Dedifferentiated amniotic fluid mesenchymal stem cell (primary cell): ENCODE measurements at regions not wholly inside any gene's neighbourhood (a gene's known extent, or its start where the extent isn't known, plus 50 kb on each side); places are given as distances from the start of the nearest gene placed in this dataset.
"Not testable (repeated sequence)": the region's sequence is repeated elsewhere in the genome, so short reads cannot be mapped to it uniquely, and the experiment has no call there.

Experiments used
- DNase-seq: peaks from one replicate; pipeline ENCODE4 v3.0.0-alpha.2; 2016; ENCODE audit errors: extremely low spot score

DNA sequence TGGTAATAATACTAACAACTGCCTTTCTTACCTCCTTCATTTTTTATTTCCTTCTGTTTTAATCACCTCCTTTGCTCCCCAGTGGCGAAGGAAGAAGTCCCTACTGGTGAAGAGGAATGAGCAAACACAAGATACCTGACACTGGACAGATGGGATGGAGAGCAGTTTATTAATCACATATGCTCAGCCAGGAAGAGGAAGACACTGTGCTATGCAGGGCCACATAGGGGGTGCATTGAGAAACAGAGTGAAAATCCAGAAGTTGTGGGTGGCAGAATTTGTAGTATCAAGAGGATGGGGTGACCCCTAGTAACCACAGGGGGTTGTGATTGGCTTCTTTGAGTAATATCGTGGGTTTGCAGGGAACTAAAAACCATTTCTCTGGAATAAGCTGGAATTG lies 1041.9 kb downstream of the OTOL1 start:
- DNase-seq = no peak

DNA sequence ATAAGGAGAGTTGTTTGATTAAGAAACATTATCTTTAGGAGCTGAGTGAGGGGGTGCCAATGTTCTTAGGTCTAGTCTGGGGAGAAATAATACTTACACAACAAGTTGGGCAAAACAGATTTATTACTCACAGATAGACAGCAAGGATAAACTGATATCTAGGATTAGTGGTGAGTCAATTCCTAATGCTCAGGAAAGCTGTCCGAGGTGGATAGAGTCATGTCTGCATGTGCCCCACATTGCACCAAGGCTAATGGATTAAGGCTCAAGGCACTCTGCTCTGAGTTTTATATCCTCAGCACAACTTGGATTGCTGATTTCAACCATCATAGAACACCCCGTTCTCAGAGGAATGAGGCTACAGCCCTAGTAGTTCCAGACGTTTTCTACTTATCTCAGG lies 1042.3 kb downstream of the OTOL1 start:
- no peak for DNase-seq

DNA sequence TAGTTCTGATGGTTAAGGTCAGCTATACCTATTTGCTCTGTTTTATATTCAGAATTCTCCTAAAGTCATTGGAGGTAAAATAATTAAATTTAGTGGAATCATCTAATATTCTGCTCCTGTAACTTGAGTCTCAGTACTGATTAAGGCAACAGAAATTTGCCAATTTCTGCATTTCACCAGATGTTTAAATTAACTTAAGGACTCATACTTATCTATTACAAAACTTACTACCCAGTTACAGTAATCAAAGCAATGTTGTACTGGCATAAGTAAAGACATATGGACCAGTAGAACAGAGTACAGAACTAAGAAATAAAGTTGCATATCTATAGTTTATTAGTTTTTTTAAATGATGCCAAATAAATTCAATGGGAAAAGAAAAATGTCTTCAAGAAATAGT lies 1043.8 kb downstream of the OTOL1 start:
- DNase-seq = no peak

DNA sequence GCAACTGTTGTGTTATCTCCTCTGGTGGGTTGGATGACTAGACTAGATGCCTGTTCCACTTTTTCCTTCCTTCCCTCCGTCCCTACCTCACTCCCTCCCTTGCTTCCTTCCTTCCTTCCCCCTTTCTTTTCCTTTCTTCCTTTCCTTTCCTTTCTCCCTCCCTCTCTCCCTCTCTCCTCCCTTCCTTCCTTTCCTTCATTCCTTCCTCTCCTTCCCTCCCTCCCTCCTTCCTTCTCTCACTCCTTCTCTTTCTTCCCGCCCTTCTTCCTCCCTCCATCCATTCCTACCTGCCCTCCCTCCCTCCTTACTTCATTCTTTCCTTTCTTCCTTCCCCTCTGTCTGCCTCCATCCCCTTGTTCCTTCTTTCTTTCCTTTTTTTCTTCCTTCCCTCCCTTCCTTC lies 1045.3 kb downstream of the OTOL1 start:
- no peak for DNase-seq

DNA sequence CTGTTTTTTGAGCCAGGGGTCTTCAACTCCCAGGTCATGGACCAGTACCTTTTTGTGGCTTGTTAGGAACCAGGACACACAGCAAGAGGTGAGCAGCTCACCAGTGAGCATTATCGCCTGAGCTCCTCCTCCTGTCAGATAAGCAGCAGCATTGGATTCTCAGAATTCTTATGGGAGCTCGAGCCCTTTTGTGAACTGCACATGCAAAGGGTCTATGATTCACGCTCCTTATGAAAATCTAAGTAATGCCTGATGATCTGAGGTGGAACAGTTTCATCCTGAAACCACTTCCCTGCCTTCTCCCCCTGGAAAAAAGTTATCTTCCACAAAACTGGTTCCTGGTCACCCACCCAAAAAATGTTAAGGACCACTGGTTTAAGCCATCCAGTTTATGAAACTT lies 1047.6 kb downstream of the OTOL1 start:
- no peak for DNase-seq

DNA sequence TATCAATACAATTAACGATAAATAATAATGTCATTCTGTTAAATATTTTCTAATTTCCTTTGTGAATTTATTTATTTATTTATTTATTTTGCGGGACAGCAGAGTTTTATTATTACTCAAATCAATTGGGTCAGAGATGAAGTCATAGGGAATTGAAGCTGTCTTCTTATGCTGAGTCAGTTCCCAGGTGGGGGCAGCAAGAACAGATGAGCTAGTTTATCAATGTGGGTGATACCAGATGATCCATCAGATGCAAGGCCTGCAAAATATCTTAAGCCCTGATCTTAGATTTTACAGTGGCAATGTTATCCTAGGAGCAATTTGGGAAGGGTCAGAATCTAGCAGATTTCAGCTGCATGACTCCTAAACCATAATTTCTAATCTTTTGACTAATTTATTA lies 1050.3 kb downstream of the OTOL1 start:
- DNase-seq = no peak

DNA sequence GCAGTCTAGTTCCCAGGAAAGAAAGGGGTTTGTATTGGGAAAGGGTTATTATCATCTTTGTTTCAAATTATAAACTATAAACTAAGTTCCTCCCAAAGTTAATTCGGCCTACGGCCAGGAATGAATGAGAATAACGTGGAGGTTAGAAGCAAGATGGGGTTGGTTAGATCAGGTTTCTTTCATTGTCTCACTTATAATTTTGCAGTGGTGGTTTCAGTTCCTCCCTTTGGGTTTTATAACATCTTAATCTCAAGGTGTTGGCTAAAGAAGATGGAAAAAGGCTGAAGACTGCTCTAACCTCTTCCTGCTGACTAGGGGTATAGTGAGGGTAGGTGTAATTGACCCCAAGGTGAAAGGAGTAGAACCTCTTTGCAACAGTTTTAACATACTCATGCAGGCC lies 1050.7 kb downstream of the OTOL1 start:
- no peak for DNase-seq

DNA sequence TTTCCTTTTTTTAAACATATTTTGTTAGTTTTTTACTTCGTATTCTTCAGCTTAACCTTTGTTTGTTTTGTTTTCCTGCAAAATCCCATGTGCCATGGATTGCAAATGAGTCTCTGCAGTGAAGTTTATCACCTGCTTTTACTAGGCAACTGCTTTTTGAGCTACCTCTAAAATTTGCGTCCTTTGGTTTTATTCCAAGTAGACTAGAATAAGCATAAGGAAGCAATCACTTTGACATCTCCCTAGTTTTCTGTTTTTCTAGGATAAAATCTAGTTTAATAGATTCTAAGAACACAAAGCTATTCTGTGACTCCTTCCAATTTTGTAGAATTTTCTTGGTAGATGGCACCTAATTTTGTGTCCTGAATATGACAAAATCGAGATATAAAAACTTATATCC lies 1059.2 kb downstream of the OTOL1 start:
- no peak for DNase-seq

DNA sequence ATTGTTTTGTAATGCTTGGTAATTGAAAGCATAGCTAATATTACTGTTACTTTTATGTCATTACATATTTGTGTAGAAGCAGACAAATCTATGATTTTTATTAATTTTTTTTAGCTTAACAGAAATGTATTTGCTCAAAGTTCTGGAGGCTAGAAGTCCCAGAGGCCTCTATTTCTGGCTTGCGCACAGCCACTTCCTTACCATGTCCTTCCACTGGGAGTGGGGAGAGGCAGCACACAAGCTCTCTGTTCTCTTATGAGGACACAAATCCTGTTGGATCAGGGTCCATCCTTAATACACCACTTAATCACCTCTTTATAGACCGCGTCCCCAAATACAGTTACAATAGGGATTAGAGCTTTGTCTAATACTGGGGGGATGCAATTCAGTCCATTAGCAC lies 1061.4 kb downstream of the OTOL1 start:
- no peak for DNase-seq

DNA sequence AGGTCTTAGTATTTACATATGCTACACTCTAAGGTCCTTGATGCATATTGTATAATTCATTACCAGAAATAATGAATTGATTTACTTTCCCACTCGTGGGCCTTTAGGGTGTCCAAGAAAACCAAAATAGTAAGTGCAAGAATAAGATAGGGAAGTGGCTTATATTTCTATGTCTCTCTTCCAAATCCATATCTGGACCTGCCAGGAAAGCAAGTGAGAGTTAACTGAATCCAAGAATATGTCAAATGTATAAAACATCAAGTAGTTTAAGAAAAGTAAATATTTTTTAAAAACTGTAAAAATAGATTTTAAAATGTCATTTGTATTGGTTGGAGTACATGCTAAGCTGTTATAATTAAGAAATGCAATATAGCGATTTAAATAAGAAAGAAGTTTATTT lies 1072.1 kb downstream of the OTOL1 start:
- no peak for DNase-seq

DNA sequence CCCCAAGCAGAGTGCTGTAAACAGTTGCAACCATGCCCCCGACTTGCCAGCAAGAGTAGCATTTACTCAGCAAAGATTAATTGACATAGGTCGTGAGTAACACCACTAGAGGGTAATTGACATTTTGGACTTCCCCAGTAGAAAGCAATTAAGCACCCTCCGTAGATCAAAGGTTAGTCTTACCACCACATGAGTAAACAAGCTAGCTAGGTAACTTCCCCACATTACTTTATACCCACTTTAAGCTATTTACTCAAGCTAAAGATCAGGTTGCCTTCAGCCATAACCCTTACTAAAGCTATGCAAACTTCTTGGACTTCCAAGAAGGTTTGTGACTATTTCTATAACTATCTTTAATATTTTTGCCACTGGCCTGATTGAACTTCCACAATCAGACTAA lies 1072.7 kb downstream of the OTOL1 start:
- DNase-seq = no peak

DNA sequence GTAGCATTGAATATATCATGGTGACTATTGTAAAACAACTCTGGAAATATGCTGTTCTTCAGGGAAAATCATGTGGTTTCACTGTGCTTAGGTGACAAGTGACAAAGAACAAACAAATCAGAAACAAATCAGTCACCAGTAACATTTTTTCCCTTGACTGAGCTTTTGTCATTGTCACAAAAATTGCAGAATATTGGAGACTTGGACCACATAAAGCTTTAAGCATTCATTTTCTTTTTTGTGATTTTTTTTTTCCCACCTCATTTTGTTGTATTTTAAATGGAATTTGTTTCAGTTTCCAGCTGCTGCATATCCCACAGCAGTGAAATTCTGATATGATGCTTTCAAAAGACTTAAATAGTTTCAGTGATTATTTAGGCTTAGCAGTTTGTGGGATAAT lies 1088.4 kb downstream of the OTOL1 start:
- DNase-seq = no peak

DNA sequence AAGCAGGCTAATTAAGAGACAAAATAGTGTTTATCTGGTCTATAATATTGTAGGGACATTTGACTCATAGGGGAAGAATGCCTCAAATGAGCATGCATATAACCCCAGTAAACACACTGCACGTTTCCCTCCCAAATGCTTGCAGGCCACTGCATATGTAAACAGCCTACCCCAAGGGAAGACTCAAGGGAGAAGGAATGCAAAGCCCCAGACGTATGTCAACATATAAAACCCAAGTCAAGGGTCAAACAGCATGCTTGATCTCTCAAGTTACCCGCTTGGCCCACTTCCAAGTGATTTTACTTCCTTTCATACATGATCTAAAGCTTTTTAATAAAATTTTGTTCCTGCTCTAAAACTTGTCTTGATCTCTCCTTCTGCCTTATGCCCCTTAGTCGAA lies 1090.0 kb downstream of the OTOL1 start:
- DNase-seq = no peak

DNA sequence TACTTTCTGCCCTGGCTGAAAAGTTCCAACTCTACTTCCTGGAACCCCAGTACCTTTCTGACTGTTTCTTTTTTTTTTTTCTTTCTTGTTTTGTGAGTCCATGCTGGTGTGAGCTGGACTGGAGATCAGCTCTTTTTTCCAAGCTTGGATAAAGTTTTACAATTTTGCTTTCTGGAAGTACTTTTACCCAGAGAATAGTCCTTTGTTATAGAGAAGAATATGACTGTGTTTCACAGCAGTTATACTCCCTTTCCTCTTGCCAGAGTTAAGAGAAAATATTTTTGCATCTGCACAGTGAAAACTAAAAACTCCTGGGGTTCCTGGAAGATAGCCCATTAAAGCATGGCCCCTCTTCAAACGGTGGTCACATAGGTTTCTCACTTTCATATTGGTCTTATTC lies 1100.6 kb downstream of the OTOL1 start:
- DNase-seq = no peak

DNA sequence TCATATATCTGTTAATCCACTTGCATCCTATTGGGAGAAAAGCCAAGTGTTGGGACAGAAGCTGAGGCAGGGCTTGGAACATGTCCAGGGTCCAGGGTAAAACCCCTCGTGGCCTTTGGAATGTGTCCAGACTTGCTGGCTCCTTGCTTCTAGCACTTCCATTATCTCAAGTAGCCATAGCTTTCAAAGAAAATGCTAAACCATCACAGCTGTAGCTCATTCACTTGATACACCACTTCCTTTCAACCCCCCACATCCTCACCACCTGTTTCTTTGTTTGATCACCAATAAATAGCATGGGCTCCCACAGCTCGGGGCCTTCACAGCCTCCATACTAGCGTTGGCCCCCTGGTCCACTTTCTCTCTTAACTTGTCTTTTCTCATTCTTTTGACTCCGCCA lies 1101.9 kb downstream of the OTOL1 start:
- DNase-seq = not testable (repeated sequence)

DNA sequence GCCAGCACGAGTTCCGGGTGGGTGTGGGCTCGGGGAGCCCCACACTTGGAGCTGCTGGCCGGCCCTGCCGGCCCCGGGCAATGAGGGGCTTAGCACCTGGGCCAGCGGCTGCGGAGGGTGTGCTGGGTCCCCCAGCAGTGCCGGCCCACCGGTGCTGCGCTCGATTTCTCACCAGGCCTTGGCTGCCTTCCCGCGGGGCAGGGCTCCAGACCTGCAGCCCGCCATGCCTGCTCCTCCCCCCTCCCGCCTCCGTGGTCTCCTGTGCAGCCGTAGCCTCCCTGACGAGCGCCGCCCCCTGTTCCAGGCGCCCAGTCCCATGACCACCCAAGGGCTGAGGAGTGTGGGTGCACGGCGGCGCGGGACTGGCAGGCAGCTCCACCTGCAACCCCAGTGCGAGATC lies 1103.1 kb downstream of the OTOL1 start:
- DNase-seq = not testable (repeated sequence)

DNA sequence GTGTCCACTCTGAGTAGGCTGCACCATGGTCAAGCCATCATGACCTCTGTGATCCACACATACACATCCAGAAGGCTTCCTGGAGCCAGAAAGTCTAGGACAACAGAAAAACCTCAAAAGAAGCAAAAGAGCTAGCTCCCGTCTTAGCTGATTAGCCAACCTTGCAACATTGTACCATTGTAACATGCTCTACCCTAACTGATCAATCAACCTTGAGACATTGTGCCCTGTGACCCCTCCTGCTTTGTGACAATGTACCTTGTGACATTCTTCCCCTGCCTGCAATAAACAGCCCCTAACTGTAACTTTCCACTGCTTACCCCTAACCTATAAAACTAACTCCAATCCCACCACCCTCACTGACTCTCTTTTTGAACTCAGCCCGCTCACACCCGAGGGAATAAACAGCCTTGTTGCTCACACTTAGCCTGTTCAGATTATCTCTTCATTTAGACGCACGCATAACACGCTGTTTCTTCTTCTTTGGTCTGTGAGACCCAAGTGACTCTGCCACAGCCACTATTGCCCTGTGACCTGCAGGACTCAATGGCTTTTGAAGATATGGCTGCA lies 1104.6 kb downstream of the OTOL1 start:
- DNase-seq = no peak

DNA sequence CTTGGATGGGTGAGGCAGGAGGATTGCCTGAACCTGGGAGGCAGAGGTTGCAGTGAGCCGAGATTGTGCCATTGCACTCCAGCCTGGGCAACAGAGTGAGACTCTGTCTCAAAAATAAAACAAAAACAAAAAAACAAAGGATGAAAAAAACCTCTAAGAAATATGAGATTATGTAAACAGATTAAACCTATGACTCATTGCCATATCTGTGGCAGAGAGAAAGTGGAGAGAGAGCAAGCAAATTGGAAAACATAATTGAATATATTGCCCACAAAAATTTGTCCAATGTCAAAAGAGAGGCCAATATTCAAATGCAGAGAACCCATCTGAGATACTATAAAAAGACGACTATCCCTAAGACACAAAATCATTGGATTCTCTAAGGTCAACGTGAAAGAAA lies 1106.0 kb downstream of the OTOL1 start:
- DNase-seq = no peak

DNA sequence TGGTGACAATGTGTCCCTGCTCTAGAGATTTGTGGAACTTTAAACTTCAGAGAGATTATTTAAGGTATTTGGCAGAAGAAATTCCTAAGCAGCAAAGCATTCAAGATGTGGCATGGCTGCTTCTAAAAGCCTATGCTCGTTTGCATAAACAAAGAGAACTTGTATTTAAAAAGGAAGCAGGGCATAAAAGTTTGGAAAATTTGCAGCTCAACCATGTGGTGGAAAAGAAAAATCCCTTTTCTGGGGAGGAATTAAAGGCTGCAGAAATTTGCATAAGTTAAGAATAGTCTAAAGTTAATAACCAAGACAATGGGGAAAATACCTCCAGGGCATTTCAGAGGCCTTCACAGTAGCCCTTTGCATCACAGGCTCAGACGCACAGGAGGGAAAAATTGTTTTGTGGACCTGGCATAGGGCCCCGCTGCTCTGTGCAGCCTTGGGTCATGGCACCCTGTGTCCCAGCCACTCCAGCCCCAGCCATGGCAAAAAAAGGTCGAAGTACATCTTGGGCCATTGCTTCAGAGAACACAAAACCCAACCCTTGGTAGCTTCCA lies 1109.1 kb downstream of the OTOL1 start:
- no peak for DNase-seq

DNA sequence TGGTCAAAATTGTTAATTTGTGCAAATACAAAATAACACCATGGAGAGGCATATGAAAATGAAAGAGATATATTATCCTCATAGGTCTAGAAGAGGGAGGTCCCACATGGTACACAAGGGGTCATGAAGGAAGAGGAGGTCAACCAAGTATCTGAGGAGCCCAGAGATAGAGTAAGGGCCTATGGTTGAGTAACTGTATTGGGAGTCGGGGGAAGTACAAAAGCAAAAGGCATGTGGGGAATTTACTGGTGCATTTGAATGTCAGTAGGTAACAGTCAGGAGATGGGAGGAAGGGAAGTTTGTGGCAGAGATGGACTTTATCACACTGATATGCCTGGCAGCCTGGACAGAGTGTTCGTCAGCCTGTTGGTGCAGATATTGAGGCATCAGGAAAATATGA lies 1113.7 kb downstream of the OTOL1 start:
- no peak for DNase-seq

DNA sequence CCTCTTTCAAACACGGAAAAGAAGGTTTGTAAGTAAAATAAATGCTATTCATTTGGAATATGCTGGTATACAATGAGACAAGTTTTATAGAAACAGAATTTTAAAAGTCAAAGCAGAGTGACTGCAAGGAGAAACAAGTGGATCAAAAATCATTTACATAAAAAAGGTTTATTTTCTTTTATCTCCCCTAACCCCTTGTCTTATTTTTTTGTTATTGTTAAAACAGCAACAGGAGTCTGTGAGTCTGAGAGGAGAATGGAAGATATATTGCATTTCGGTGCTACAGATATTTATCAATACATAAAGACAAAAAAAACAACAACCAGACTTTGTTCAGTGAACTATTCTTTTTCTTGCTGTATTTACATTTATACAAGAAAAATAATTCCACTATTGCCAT lies 1116.4 kb downstream of the OTOL1 start:
- no peak for DNase-seq

DNA sequence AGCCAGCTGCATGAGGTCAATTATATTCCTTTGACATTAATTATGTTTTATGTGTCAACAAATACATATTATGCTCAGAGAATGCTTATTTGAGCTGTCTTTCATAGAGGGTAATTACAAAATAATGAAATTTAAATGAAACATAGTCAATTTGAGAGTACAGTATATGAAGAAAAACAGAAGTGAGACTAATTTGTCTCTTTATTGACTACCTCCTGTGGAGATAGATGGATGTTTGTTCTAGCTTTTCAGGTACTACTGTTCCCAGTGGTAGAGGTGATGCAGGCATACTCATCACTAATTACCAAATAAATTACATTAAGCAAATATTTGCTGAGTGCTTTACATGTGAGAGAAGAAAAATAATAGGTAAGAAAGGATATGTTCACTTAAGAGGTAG lies 1129.6 kb downstream of the OTOL1 start:
- DNase-seq = no peak

DNA sequence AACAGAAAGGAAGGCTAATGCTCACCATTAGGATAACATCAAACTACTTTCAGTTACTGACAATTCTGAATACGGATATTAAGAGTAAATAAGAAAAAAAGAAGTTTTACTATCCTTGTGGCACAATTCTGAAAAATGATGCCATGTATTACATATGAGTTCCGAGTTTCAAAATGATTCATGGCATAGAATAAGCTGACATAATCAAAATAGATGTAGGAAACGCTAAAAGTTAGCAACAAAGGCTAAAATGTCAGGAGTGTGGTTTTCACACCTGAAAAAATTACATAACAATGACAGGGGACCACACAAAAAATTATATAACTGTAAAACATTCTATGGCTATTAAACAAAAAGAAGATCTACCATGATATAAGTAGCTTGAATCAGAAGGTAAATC lies 1131.9 kb downstream of the OTOL1 start:
- no peak for DNase-seq

DNA sequence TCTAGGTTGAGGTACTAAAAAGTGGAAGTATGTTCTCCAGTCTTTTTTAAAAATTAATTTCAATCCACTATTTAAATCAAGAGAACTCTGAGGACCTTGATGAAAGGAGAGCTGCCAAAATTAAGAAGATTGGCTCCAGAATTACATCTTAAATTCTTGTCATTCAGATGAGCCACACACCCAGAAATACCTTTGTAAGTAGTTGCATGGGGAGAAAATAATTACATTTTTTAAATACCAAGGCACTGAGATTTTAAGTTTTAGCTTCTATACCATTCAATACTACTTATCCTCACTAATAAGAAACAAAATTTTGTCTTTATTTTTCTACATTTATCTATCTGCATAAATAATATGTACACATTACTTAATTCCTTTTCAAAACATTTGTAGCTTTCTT lies 1132.8 kb downstream of the OTOL1 start:
- no peak for DNase-seq
